ENCODE measurements at regions not wholly inside any gene's neighbourhood (a gene's known extent, or its start where the extent isn't known, plus 50 kb on each side); places are given as distances from the start of the nearest gene placed in this dataset.

- no peak for DNase-seq (ENCODE audit: low read depth)
- TF ChIP-seq CTCF (conservative IDR thresholded peaks at IDR 0.05; ENCODE audit: low read depth, low read length), result no peak
- no peak overlapping the region for H3K4me3 ChIP-seq (ENCODE audit: low read depth, low read length)
These were observed 185.4 kb downstream of the TTLL7 start for GRCh38 chr1:83813576-83813975.

- no peak overlapping the region for H3K4me3 ChIP-seq (ENCODE audit: low read depth, low read length)
- no peak for TF ChIP-seq CTCF (conservative IDR thresholded peaks at IDR 0.05; ENCODE audit: low read depth, low read length)
- no peak for DNase-seq (ENCODE audit: low read depth)
These were observed 188.8 kb downstream of the TTLL7 start for GRCh38 chr1:83810144-83810543.

DNA sequence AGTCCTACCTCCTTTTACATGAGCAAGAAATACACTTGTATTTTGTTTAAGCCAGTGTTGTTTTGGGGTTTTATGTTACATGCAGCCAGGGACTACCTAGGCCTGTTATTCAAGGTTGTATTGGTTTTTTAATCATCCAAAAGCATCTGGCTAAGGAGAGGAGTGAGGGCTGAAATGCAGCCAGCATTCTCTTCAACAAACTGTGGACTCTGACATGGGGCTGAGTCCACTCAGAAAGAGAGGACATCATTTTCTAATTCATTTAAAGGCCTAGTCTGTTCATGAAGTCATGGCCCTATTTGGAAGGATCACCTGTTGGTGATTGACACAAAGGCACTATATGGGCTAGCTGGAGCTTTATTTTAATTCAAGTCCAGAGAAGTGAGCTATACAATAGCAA is 190.4 kb downstream of the TTLL7 start:
- no peak for TF ChIP-seq CTCF (conservative IDR thresholded peaks at IDR 0.05; ENCODE audit: low read depth, low read length)
- no peak for DNase-seq (ENCODE audit: low read depth)
- no peak overlapping the region for H3K4me3 ChIP-seq (ENCODE audit: low read depth, low read length)

- H3K4me3 ChIP-seq (ENCODE audit: low read depth, low read length), result no peak overlapping the region
- DNase-seq (ENCODE audit: low read depth), result no peak
- no peak for TF ChIP-seq CTCF (conservative IDR thresholded peaks at IDR 0.05; ENCODE audit: low read depth, low read length)
These were observed 191.1 kb downstream of the TTLL7 start for GRCh38 chr1:83807821-83808220.

DNA sequence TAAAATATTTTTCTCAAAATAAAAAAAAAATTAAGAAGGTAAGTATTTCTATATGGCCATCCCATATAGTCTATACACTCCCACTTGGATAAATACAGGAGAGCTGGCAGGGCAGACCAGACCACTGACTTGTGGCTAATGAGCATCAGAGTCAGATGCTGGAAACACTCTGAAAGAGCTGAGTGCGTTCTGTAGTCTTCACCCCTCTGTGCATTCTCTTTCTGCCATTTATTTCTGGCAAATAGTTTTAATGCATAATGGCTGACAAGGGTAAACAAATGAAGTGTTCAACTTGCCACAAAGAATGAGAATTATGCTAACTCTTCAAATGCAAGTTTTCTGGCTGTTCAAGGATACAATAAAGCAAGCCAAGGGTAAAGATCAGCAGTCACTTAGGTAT is 191.7 kb downstream of the TTLL7 start:
- no peak overlapping the region for H3K4me3 ChIP-seq (ENCODE audit: low read depth, low read length)
- TF ChIP-seq CTCF (conservative IDR thresholded peaks at IDR 0.05; ENCODE audit: low read depth, low read length), result no peak
- DNase-seq (ENCODE audit: low read depth), result no peak

GRCh38 chr1:83805921-83806320 is 193.0 kb downstream of the TTLL7 start:
- no peak overlapping the region for H3K4me3 ChIP-seq (ENCODE audit: low read depth, low read length)
- DNase-seq (ENCODE audit: low read depth), result no peak
- no peak for TF ChIP-seq CTCF (conservative IDR thresholded peaks at IDR 0.05; ENCODE audit: low read depth, low read length)

DNA sequence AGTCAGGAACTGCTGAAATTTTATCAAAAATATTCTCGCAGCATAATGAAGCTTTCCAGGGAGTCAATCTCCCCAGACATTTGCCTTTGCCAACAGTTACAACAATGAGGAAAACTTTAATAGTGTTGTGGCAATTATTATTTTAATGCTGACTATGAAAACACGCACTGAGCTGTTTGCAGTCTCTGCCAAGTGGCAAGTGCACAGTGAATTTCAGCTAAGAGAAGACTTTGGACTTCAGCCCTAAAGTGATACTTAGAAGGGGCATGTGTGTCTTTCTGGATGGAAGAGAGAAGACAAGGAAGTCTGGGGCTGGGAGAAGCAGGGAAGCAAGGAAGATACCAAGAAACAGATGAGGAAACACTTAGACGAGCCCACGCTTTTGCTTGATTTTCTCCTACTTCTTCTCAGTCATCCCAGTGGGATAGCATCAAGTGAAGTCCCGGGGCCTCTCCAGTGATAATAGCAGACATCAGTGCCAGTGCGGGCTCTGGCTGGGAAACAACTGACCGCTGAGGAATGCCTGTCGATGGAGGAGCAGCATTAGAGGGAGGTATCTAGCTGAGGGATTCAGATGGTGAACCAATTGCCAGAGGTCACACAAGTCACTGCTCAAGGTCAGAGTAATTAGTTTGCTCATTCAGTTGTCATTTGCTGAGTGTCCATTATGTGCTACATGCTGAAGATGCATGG is 196.3 kb downstream of the TTLL7 start:
- no peak for DNase-seq (ENCODE audit: low read depth)
- no peak overlapping the region for H3K4me3 ChIP-seq (ENCODE audit: low read depth, low read length)
- no peak for TF ChIP-seq CTCF (conservative IDR thresholded peaks at IDR 0.05; ENCODE audit: low read depth, low read length)

All from epithelial cell of proximal tubule (primary cell).